Heart left ventricle (tissue), 16 donors: ENCODE measurements at regions not wholly inside any gene's neighbourhood (a gene's known extent, or its start where the extent isn't known, plus 50 kb on each side); places are given as distances from the start of the nearest gene placed in this dataset.

ENCODE experiments used
- ATAC-seq, 4 donors: fragments of 200-7000 bp; cut with Tn5 transposase; one replicate each; pipeline ENCODE4 v1.9.1; 2020 to 2022; ENCODE audit warnings: moderate library complexity in 4 of 4, mild to moderate bottlenecking in 3 of 4, moderate number of reproducible peaks in 1 of 4
- DNase-seq, 5 donors: peaks; one replicate each; pipeline ENCODE4 v3.0.0-alpha.2; 2020
- H3K27ac ChIP-seq, 12 donors: fragments of 200-600 bp; sonication (generic) in 4 of 12; one replicate each; pipeline versions ENCODE4 v1.5.0 to v1.8.0; 2016 to 2022; ENCODE audit warnings: mild to moderate bottlenecking in 2 of 12
- H3K27me3 ChIP-seq, 9 donors: fragments of 200-600 bp; sonication (generic) in 2 of 9; one replicate each; pipeline versions ENCODE4 v1.5.1 to v1.8.0; 2016 to 2022; ENCODE audit warnings: mild to moderate bottlenecking in 3 of 9
- H3K36me3 ChIP-seq, 9 donors: fragments of 200-600 bp; sonication (generic) in 2 of 9; one replicate each; pipeline versions ENCODE4 v1.5.0 to v1.8.0; 2018 to 2022; ENCODE audit warnings: mild to moderate bottlenecking in 2 of 9
- H3K4me1 ChIP-seq, 12 donors: fragments of 200-600 bp; sonication (generic) in 4 of 12; one replicate each; pipeline versions ENCODE4 v1.5.0 to v1.8.0; 2016 to 2022; ENCODE audit warnings: mild to moderate bottlenecking in 3 of 12
- H3K4me3 ChIP-seq, 12 donors: fragments of 200-600 bp; sonication (generic) in 4 of 12; one replicate each; pipeline versions ENCODE4 v1.5.0 to v1.8.0; 2017 to 2022; ENCODE audit warnings: mild to moderate bottlenecking in 9 of 12, moderate library complexity in 4 of 12
- H3K9me3 ChIP-seq, 12 donors: fragments of 200-600 bp; sonication (generic) in 4 of 12; one replicate each; pipeline versions ENCODE4 v1.5.0 to v1.8.0; 2016 to 2022; ENCODE audit warnings: mild to moderate bottlenecking in 1 of 12
- CTCF ChIP-seq, 12 donors: fragments of 200-600 bp; sonication (generic) in 4 of 12; IDR thresholded peaks; one replicate each; pipeline versions ENCODE4 v1.5.0 to v1.8.0; 2018 to 2022; ENCODE audit warnings: antibody characterized with exemption in 12 of 12, mild to moderate bottlenecking in 5 of 12
- POLR2A ChIP-seq, 2 donors: fragments of 450-650 bp; IDR thresholded peaks; one replicate each; pipeline ENCODE4 v1.6.1; 2017; ENCODE audit warnings: antibody characterized with exemption in 2 of 2, mild to moderate bottlenecking in 2 of 2, moderate library complexity in 2 of 2
- WGBS, 4 donors: extraction: QIAGEN DNeasy Blood & Tissue Kit in 2 of 4; methylation state at CpG; one replicate each; pipeline versions ENCODE4 v1.1.5 to v1.1.7; 2013 to 2018; 5-methylcytosine and 5-hydroxymethylcytosine counted together
- intact Hi-C, 10 donors: fragments of 100-400 bp; cut with DNase I; formaldehyde crosslinking; loops; one replicate each; pipeline versions ENCODE4 v1.11.1 to v1.14.2; 2022
- donor health status: ischemic (EF 13 %, LVEDD 7.1; RV severe dilation, severe dysfunction).
- donor health status: healthy with polysubstance abuse.
- donor health status: DM: no; HTN: yes; CAD: no.
- donor health status: DM: no; HTN: no; CAD: no.
- donor health status: ischemic (EF 25% LVEDD 6.9; RV normal size, moderate dysfunction).
- donor health status: ischemic (EF 25% LVEDD 5.7; RV mildly dilated, moderate dysfunction).
- donor health status: healthy.
- donor health status: DM: yes; HTN: yes; CAD: no.
- donor health status: ischemic (EF 35%, LVEDD 5.7; RV mildly dilated, moderate dysfunction).
- donor health status: nonischemic (EF 11% LVEDD 7.7; RV severe dilation, severe dysfunction).
- donor health status: DM: yes; HTN: yes; CAD: no.
- donor health status: PGD.
- donor health status: ischemic (EF 29% LVEDD 5.4; RV normal size, mild dysfunction).
- donor health status: nonischemic (EF 23%, LVEDD 6.1; RV moderate dilation, normal function).

GRCh38 chr10:91690996-91691676, 58.3 kb upstream of the PPP1R3C start:
- Histone ChIP-seq H3K4me3 (no peak overlapping the region), H3K27ac (no peak overlapping the region), H3K27me3 (peaks cover 0 to 2% (median 0%) of the 10 kb centered on the region in 9 donors), H3K9me3 (no peaks in the 10 kb centered on the region), H3K4me1 (peaks cover 0 to 12% (median 3%) of the 10 kb centered on the region in 12 donors), H3K36me3 (no peaks in the 10 kb centered on the region)
- DNase-seq = no peak
- 90 to 92% (median 91%) methylated on average over 3 of the region's 3 CpGs for WGBS, 4 donors
- no peak for TF ChIP-seq POLR2A (IDR thresholded peaks at IDR 0.05)
- no peak for TF ChIP-seq CTCF (IDR thresholded peaks at IDR 0.05)
- intact Hi-C loops = loop anchor here in 5 of 10 donors (5.0 kb wide), 4 partner anchors 49 to 199 kb away; no protein-coding TSS in a partner anchor
- ATAC-seq = peak in 1 of 4 donors; percentile 24

GRCh38 chr10:91690412-91690811, 57.5 kb upstream of the PPP1R3C start:
- ATAC-seq = no peak
- 84 to 91% (median 88%) methylated on average over 3 of the region's 3 CpGs for WGBS, 4 donors
- H3K27ac ChIP-seq = peak overlapping the region in 1 of 12 donors; percentile 13

GRCh38 chr10:91689731-91690168, 56.9 kb upstream of the PPP1R3C start:
- Histone ChIP-seq H3K27ac (peak overlapping the region in 3 of 12 donors; percentile 11 to 41 (median 13)), H3K4me1 (peaks cover 0 to 12% (median 3%) of the 10 kb centered on the region in 12 donors), H3K4me3 (no peak overlapping the region), H3K27me3 (peaks cover 0 to 3% (median 0%) of the 10 kb centered on the region in 9 donors), H3K9me3 (no peaks in the 10 kb centered on the region), H3K36me3 (no peaks in the 10 kb centered on the region)
- intact Hi-C loops = loop anchor here in 5 of 10 donors (5.0 kb wide), 4 partner anchors 47 to 197 kb away; no protein-coding TSS in a partner anchor
- DNase-seq = peak in 3 of 5 donors; percentile 24 to 43 (median 39)
- 74 to 83% (median 76%) methylated on average over 2 of the region's 2 CpGs for WGBS, 4 donors
- TF ChIP-seq CTCF (IDR thresholded peaks at IDR 0.05) = no peak
- TF ChIP-seq POLR2A (IDR thresholded peaks at IDR 0.05) = no peak
- ATAC-seq = peak; percentile 66 to 93 (median 90)

More at GRCh38 chr10:91690412-91690811, 57.5 kb upstream of the PPP1R3C start:
- DNase-seq = no peak
- H3K4me3 ChIP-seq = no peak overlapping the region
- intact Hi-C loops = loop anchor here in 5 of 10 donors (5.0 kb wide), 4 partner anchors 48 to 198 kb away; no protein-coding TSS in a partner anchor
- TF ChIP-seq CTCF (IDR thresholded peaks at IDR 0.05) = no peak
- no peak for TF ChIP-seq POLR2A (IDR thresholded peaks at IDR 0.05)
- no peaks in the 10 kb centered on the region for H3K9me3 ChIP-seq
- H3K4me1 ChIP-seq = peaks cover 0 to 12% (median 3%) of the 10 kb centered on the region in 12 donors
- H3K36me3 ChIP-seq = no peaks in the 10 kb centered on the region
- peaks cover 0 to 2% (median 0%) of the 10 kb centered on the region in 9 donors for H3K27me3 ChIP-seq

- H3K36me3 ChIP-seq = no peaks in the 10 kb centered on the region
- ATAC-seq (no peak), DNase-seq (no peak)
- peaks cover 0 to 3% (median 0%) of the 10 kb centered on the region in 9 donors for H3K27me3 ChIP-seq
- H3K27ac ChIP-seq = no peak overlapping the region
- intact Hi-C loops = no loop called here
- TF ChIP-seq CTCF (IDR thresholded peaks at IDR 0.05) (no peak), POLR2A (IDR thresholded peaks at IDR 0.05) (no peak)
- H3K4me1 ChIP-seq = peaks cover 0 to 21% (median 2%) of the 10 kb centered on the region in 12 donors
- 39 to 82% (median 64%) methylated on average over 2 of the region's 2 CpGs for WGBS, 4 donors
- no peaks in the 10 kb centered on the region for H3K9me3 ChIP-seq
- H3K4me3 ChIP-seq = no peak overlapping the region
Observed at GRCh38 chr10:91684841-91685240, 52.0 kb upstream of the PPP1R3C start.
